ENCODE measurements at regions not wholly inside any gene's neighbourhood (a gene's known extent, or its start where the extent isn't known, plus 50 kb on each side); places are given as distances from the start of the nearest gene placed in this dataset.

GRCh38 chr7:93636276-93636675 lies 61.8 kb upstream of the CALCR start:
- intact Hi-C loops (cut with DNase I), result loop anchor here in 1 of 10 donors (10.0 kb wide), 1 partner anchor 61 kb away; the partner anchor contains the start of gene CALCR
- Histone ChIP-seq H3K9me3 (no peaks in the 10 kb centered on the region), H3K27me3 (no peaks in the 10 kb centered on the region), H3K4me3 (no peak overlapping the region), H3K27ac (no peak overlapping the region), H3K4me1 (no peaks in the 10 kb centered on the region), H3K36me3 (no peaks in the 10 kb centered on the region)
- ATAC-seq, result no peak
- TF ChIP-seq CTCF (IDR thresholded peaks at IDR 0.05), result no peak
- no peak for TF ChIP-seq POLR2A (IDR thresholded peaks at IDR 0.05)
- DNase-seq, result no peak

DNA sequence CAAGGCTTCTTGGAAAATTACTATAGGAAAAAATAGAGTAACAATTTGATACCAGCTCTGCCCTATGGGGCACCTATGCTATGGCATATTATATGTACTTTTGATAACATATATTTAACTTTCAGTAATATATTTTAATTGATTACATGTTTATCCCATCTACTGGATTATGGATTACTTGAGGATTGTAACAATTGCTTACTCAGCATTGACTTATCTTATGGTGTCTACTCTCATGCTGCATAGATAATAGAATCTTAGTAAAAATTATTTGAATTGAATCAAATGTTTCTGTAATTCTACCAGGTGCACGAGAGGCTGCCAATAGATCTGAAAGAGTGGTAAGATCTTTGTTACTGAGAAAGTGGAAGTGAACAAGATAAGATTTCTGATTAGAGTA lies 57.8 kb upstream of the CALCR start:
- TF ChIP-seq CTCF (IDR thresholded peaks at IDR 0.05), result no peak
- TF ChIP-seq POLR2A (IDR thresholded peaks at IDR 0.05), result no peak

DNA sequence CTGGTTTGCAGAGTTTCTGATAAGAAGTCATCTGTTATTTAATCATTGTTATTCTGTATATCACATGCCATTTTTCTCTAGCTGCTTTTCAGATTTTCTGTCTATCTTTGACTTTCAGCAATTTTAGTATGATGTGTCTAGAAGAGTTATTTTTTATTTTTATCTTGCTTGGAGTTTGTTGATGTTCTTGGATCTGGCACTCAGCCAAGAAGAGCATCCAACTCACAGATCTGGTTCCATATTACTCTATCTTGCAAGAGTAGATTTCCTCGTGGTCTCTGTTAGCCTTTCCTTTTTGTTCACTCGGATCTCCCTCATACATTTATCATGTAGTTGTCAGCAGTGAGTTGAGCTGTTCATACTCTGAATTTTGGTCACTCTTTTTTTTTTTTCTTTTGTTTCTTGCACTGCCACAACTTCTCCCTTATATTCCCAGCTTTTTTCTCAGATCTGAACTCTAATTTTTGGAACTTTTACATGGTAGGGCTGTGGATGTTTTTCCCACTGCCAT lies 54.8 kb upstream of the CALCR start:
- no peak overlapping the region for H3K4me3 ChIP-seq
- ATAC-seq (no peak), DNase-seq (no peak)
- intact Hi-C loops (cut with DNase I), result loop anchor here in 1 of 10 donors (10.0 kb wide), 1 partner anchor 455 kb away; no protein-coding TSS in a partner anchor
- H3K27ac ChIP-seq, result no peak overlapping the region
- TF ChIP-seq CTCF (IDR thresholded peaks at IDR 0.05), result no peak
- TF ChIP-seq POLR2A (IDR thresholded peaks at IDR 0.05), result no peak
- H3K9me3 ChIP-seq, result no peaks in the 10 kb centered on the region
- H3K4me1 ChIP-seq, result no peaks in the 10 kb centered on the region
- 35 to 40% (median 37%) methylated on average over 2 of the region's 2 CpGs for WGBS, 4 donors
- H3K36me3 ChIP-seq, result no peaks in the 10 kb centered on the region
- H3K27me3 ChIP-seq, result no peaks in the 10 kb centered on the region

More for the DNA sequence above, 57.8 kb upstream of the CALCR start:
- Histone ChIP-seq H3K4me1 (no peaks in the 10 kb centered on the region), H3K36me3 (no peaks in the 10 kb centered on the region), H3K27me3 (no peaks in the 10 kb centered on the region), H3K4me3 (no peak overlapping the region), H3K9me3 (no peaks in the 10 kb centered on the region), H3K27ac (no peak overlapping the region)
- DNase-seq, result no peak
- WGBS, 4 donors, result 88 to 90% (median 90%) methylated on average over 1 of the region's 1 CpG
- ATAC-seq, result no peak
- intact Hi-C loops (cut with DNase I), result loop anchor here in 1 of 10 donors (10.0 kb wide), 1 partner anchor 58 kb away; the partner anchor contains the start of gene CALCR

DNA sequence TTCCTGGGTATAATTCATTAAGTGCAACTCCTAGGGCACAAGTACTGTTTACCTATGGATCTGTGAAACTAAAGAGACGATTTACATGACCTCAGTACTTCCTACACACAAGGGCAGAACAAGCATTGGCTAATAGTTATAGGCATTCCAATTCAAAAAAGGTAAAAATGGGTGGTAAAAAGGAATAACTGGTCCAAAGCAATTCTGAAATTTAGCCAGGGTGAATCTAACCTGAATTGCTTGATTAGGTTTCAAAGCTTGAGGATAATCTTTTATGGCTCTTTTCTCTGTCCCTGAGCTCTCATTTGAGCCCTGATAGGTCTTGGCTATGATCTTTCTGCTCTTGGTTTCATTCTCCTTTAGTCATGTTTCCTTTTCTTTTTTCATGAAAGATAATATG lies 52.3 kb upstream of the CALCR start:
- Histone ChIP-seq H3K4me1 (peaks cover 0 to 4% (median 0%) of the 10 kb centered on the region in 12 donors), H3K9me3 (no peaks in the 10 kb centered on the region), H3K36me3 (no peaks in the 10 kb centered on the region), H3K4me3 (no peak overlapping the region), H3K27ac (no peak overlapping the region), H3K27me3 (no peaks in the 10 kb centered on the region)
- 50 to 74% (median 59%) methylated on average over 1 of the region's 1 CpG for WGBS, 4 donors
- no peak for DNase-seq
- intact Hi-C loops (cut with DNase I), result loop anchor here in 1 of 10 donors (10.0 kb wide), 1 partner anchor 458 kb away; no protein-coding TSS in a partner anchor
- no peak for ATAC-seq
- TF ChIP-seq CTCF (IDR thresholded peaks at IDR 0.05) (no peak), POLR2A (IDR thresholded peaks at IDR 0.05) (no peak)

Small RNAs in the stretch of these regions (microRNA-seq; reads per million reads assigned to microRNA genes)
- 0 reads per million in 4 donors for gene MIR4652

Data from heart left ventricle (tissue), 16 donors.